ENCODE measurements at regions not wholly inside any gene's neighbourhood (a gene's known extent, or its start where the extent isn't known, plus 50 kb on each side); places are given as distances from the start of the nearest gene placed in this dataset.
A peak's percentile ranks its signal among the peaks of the same experiment; 100 is the strongest.
"Not testable (repeated sequence)": the region's sequence is repeated elsewhere in the genome, so short reads cannot be mapped to it uniquely, and the experiment has no call there.

DNA sequence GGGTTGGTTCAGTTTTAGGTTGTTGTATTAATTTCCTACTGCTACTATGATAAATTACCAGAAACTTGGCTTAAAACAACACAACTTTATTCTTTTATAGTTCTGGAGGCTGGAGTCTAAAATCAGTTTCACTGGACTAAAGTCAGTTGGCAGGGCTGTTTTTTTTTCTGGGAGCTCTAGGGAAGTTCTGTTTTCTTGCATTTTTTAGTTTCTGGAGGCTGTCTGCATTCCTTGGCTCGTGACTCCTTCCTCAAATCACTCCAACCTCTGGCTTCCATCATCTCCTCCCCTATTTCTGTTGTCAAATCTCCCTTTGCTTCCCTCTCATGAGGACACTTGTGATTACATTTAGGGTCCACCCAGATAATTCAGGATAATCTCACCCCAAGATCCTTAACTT lies 51.3 kb upstream of the SUB1 start:
- DNase-seq, result no peak
- Mint-ChIP-seq H3K4me1 (ENCODE audit: low read depth) (peaks cover 58% of the 10 kb centered on the region), H3K27me3 (ENCODE audit: low read depth) (no peaks in the 10 kb centered on the region), H3K36me3 (ENCODE audit: low read depth) (peaks cover 4% of the 10 kb centered on the region), H3K9me3 (no peaks in the 10 kb centered on the region), H3K4me3 (peak overlapping the region; percentile 38), H3K27ac (peak overlapping the region; percentile 4)
- CTCF ChIA-PET, result interaction anchor here (3.6 kb wide), 1 partner anchor 56 kb away, joined by 16 read pairs; no protein-coding TSS in a partner anchor
- intact Hi-C loops (cut with micrococcal nuclease), result loop anchor here (5.0 kb wide), 2 partner anchors 252 to 322 kb away; no protein-coding TSS in a partner anchor

GRCh38 chr5:32531885-32532520 lies 53.4 kb upstream of the SUB1 start:
- CTCF ChIA-PET, result interaction anchor here (0.8 to 2.7 kb wide), 5 partner anchors 9 to 58 kb away, joined by 3 to 12 read pairs (median 4); no protein-coding TSS in a partner anchor
- Mint-ChIP-seq H3K27ac (peak overlapping the region; percentile 98), H3K27me3 (ENCODE audit: low read depth) (no peaks in the 10 kb centered on the region), H3K4me1 (ENCODE audit: low read depth) (peaks cover 41% of the 10 kb centered on the region), H3K4me3 (peak overlapping the region; percentile 83), H3K36me3 (ENCODE audit: low read depth) (peaks cover 4% of the 10 kb centered on the region), H3K9me3 (no peaks in the 10 kb centered on the region)
- peak; percentile 78 for DNase-seq
- intact Hi-C loops (cut with micrococcal nuclease), result loop anchor here (1.0 to 5.0 kb wide), 9 partner anchors 10 to 357 kb away; partner anchors contain the start of gene GOLPH3

DNA sequence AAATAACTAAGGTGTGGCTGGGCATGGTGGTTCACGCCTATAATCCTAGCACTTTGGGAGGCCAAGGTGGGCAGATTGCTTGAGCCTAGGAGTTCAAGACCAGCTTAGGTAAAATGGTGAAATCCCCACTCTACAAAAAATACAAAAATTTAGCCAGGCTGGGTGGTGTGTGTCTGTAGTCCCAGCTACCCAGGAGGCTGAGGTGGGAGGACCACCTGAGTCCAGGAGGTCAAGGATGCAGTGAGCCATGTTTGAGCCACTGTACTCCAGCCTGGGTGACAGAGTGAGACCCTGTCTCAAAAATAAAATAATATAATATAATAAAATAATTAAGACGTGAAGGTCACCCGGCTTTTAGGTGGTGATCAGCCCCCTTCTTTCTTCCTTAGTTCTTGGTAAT lies 58.0 kb upstream of the SUB1 start:
- H3K36me3 Mint-ChIP-seq (ENCODE audit: low read depth); H3K9me3 Mint-ChIP-seq; DNase-seq; H3K4me3 Mint-ChIP-seq; H3K27ac Mint-ChIP-seq; H3K27me3 Mint-ChIP-seq (ENCODE audit: low read depth); intact Hi-C loops (cut with micrococcal nuclease): not testable (repeated sequence)
- CTCF ChIA-PET, result interaction anchor here (2.5 kb wide), 1 partner anchor 37 kb away, joined by 9 read pairs; no protein-coding TSS in a partner anchor
- peaks cover 27% of the 10 kb centered on the region for H3K4me1 Mint-ChIP-seq (ENCODE audit: low read depth)

DNA sequence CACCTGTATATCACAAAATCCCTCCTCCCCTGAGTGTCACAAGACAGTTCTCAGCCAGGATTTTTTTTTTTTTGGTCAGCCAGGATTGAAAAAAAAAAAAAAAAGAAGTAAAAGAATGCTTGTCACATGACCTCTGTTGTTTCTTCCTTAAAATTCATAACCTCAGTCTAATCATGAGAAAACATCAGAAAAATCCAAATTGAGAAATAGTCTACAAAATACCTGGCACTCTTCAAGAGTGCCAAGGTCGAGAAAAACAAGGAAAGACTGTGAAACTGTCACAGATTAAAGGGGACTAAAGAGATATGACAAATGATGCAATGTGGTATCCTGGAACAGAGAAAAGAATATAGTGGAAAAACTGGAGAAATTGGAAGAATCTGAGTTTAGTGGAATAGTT lies 58.5 kb upstream of the SUB1 start:
- no peak overlapping the region for H3K4me3 Mint-ChIP-seq
- no peak for DNase-seq
- peaks cover 24% of the 10 kb centered on the region for H3K4me1 Mint-ChIP-seq (ENCODE audit: low read depth)
- H3K27ac Mint-ChIP-seq, result no peak overlapping the region
- CTCF ChIA-PET, result interaction anchor here (2.5 kb wide), 2 partner anchors 37 to 63 kb away, joined by 9 to 25 read pairs; no protein-coding TSS in a partner anchor
- intact Hi-C loops (cut with micrococcal nuclease), result no loop called here
- no peaks in the 10 kb centered on the region for H3K9me3 Mint-ChIP-seq
- no peaks in the 10 kb centered on the region for H3K27me3 Mint-ChIP-seq (ENCODE audit: low read depth)
- no peaks in the 10 kb centered on the region for H3K36me3 Mint-ChIP-seq (ENCODE audit: low read depth)

DNA sequence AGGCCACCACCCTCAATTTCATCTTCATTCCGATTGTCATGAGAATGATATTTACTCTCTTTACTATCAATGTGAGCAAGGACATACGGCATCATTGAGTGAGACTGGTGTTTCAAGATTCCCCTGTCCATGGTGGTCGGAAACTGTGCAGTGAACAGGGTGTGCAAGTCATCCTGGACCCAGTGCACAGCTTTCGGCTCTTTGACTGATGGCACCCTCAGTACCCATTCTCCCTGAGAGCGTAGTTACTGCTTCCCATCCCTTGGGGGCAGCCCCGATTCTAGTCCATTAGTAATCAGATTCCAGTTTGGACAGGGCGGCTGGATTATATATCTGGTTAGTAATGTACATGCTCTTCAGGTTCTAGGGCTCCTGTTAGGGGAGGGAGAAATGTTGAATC lies 61.7 kb upstream of the SUB1 start:
- Mint-ChIP-seq H3K4me1 (ENCODE audit: low read depth) (peaks cover 16% of the 10 kb centered on the region), H3K4me3 (no peak overlapping the region), H3K27ac (no peak overlapping the region), H3K9me3 (no peaks in the 10 kb centered on the region), H3K36me3 (ENCODE audit: low read depth) (no peaks in the 10 kb centered on the region), H3K27me3 (ENCODE audit: low read depth) (no peaks in the 10 kb centered on the region)
- CTCF ChIA-PET, result no interaction called here
- peak; percentile 22 for DNase-seq
- intact Hi-C loops (cut with micrococcal nuclease), result no loop called here

- H3K27ac Mint-ChIP-seq, result no peak overlapping the region
- intact Hi-C loops (cut with micrococcal nuclease), result no loop called here
- H3K27me3 Mint-ChIP-seq (ENCODE audit: low read depth), result no peaks in the 10 kb centered on the region
- no peaks in the 10 kb centered on the region for H3K9me3 Mint-ChIP-seq
- CTCF ChIA-PET, result interaction anchor here (1.4 to 1.5 kb wide), 2 partner anchors 33 to 67 kb away, joined by 3 to 12 read pairs; no protein-coding TSS in a partner anchor
- no peak overlapping the region for H3K4me3 Mint-ChIP-seq
- H3K36me3 Mint-ChIP-seq (ENCODE audit: low read depth), result no peaks in the 10 kb centered on the region
- DNase-seq, result peak; percentile 57
- peaks cover 16% of the 10 kb centered on the region for H3K4me1 Mint-ChIP-seq (ENCODE audit: low read depth)
Observed at GRCh38 chr5:32522429-32523143, 62.8 kb upstream of the SUB1 start.

GRCh38 chr5:32521481-32521880 lies 63.9 kb upstream of the SUB1 start:
- intact Hi-C loops (cut with micrococcal nuclease), result no loop called here
- Mint-ChIP-seq H3K27me3 (ENCODE audit: low read depth) (no peaks in the 10 kb centered on the region), H3K4me1 (ENCODE audit: low read depth) (peaks cover 14% of the 10 kb centered on the region), H3K27ac (no peak overlapping the region), H3K9me3 (no peaks in the 10 kb centered on the region), H3K4me3 (no peak overlapping the region), H3K36me3 (ENCODE audit: low read depth) (no peaks in the 10 kb centered on the region)
- CTCF ChIA-PET, result interaction anchor here (1.4 to 1.5 kb wide), 2 partner anchors 32 to 68 kb away, joined by 3 to 12 read pairs; no protein-coding TSS in a partner anchor
- no peak for DNase-seq

- H3K4me3 Mint-ChIP-seq, result no peak overlapping the region
- H3K4me1 Mint-ChIP-seq (ENCODE audit: low read depth), result peaks cover 14% of the 10 kb centered on the region
- intact Hi-C loops (cut with micrococcal nuclease), result no loop called here
- CTCF ChIA-PET, result interaction anchor here (1.4 to 1.5 kb wide), 2 partner anchors 31 to 69 kb away, joined by 3 to 12 read pairs; no protein-coding TSS in a partner anchor
- no peaks in the 10 kb centered on the region for H3K27me3 Mint-ChIP-seq (ENCODE audit: low read depth)
- H3K9me3 Mint-ChIP-seq, result no peaks in the 10 kb centered on the region
- no peak overlapping the region for H3K27ac Mint-ChIP-seq
- no peaks in the 10 kb centered on the region for H3K36me3 Mint-ChIP-seq (ENCODE audit: low read depth)
- DNase-seq, result no peak
Observed at GRCh38 chr5:32520972-32521371, 64.4 kb upstream of the SUB1 start.

DNA sequence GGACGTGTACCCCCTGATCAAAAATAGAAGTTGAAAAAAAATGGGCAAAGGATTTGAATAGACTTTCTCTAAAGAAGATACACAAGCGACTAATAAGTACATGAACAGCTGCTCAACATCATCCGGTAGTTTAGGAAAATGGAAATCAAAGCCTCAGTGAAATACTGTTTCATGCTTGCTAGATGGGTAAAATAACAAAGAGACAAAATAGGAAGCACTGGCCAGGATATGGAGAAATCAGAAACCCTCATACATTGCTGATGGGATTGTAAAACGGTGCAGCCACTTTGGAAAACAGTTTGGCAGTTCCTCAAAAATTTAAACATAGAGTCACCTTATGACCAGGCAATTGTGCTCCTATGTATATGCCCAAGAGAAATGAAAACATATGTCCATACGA lies 65.0 kb upstream of the SUB1 start:
- intact Hi-C loops (cut with micrococcal nuclease), result no loop called here
- Mint-ChIP-seq H3K36me3 (ENCODE audit: low read depth) (no peaks in the 10 kb centered on the region), H3K9me3 (no peaks in the 10 kb centered on the region), H3K4me1 (ENCODE audit: low read depth) (peaks cover 14% of the 10 kb centered on the region), H3K4me3 (no peak overlapping the region), H3K27me3 (ENCODE audit: low read depth) (no peaks in the 10 kb centered on the region), H3K27ac (no peak overlapping the region)
- CTCF ChIA-PET, result no interaction called here
- DNase-seq, result no peak

- Mint-ChIP-seq H3K36me3 (ENCODE audit: low read depth) (no peaks in the 10 kb centered on the region), H3K4me3 (no peak overlapping the region), H3K27me3 (ENCODE audit: low read depth) (no peaks in the 10 kb centered on the region), H3K27ac (no peak overlapping the region), H3K9me3 (no peaks in the 10 kb centered on the region), H3K4me1 (ENCODE audit: low read depth) (peaks cover 14% of the 10 kb centered on the region)
- CTCF ChIA-PET, result no interaction called here
- intact Hi-C loops (cut with micrococcal nuclease), result no loop called here
- DNase-seq, result no peak
Observed at GRCh38 chr5:32519508-32519907, 65.8 kb upstream of the SUB1 start.

GRCh38 chr5:32514806-32515205 lies 70.3 kb upstream of the ZFR start:
- CTCF ChIA-PET, result no interaction called here
- H3K27me3 Mint-ChIP-seq (ENCODE audit: low read depth), result no peaks in the 10 kb centered on the region
- intact Hi-C loops (cut with micrococcal nuclease), result no loop called here
- no peaks in the 10 kb centered on the region for H3K36me3 Mint-ChIP-seq (ENCODE audit: low read depth)
- no peaks in the 10 kb centered on the region for H3K9me3 Mint-ChIP-seq
- no peak overlapping the region for H3K27ac Mint-ChIP-seq
- no peak overlapping the region for H3K4me3 Mint-ChIP-seq
- no peaks in the 10 kb centered on the region for H3K4me1 Mint-ChIP-seq (ENCODE audit: low read depth)
- DNase-seq, result no peak

GRCh38 chr5:32512926-32513325 lies 68.4 kb upstream of the ZFR start:
- no peak overlapping the region for H3K27ac Mint-ChIP-seq
- intact Hi-C loops (cut with micrococcal nuclease), result no loop called here
- H3K36me3 Mint-ChIP-seq (ENCODE audit: low read depth), result no peaks in the 10 kb centered on the region
- H3K4me1 Mint-ChIP-seq (ENCODE audit: low read depth), result no peaks in the 10 kb centered on the region
- H3K4me3 Mint-ChIP-seq, result no peak overlapping the region
- H3K9me3 Mint-ChIP-seq, result no peaks in the 10 kb centered on the region
- DNase-seq, result no peak
- H3K27me3 Mint-ChIP-seq (ENCODE audit: low read depth), result no peaks in the 10 kb centered on the region
- CTCF ChIA-PET, result interaction anchor here (0.9 to 1.4 kb wide), 2 partner anchors 18 to 23 kb away, joined by 3 to 4 read pairs; no protein-coding TSS in a partner anchor
